PFSK-1 (cell line): ENCODE measurements at regions not wholly inside any gene's neighbourhood (a gene's known extent, or its start where the extent isn't known, plus 50 kb on each side); places are given as distances from the start of the nearest gene placed in this dataset.

Experiments used
- SIN3A ChIP-seq: IDR thresholded peaks from 2 replicates; pipeline ENCODE4 v1.6.1; 2012; ENCODE audit warnings: mild to moderate bottlenecking, low read length, moderate library complexity, borderline replicate concordance; ENCODE audit not compliant: insufficient read depth
- TAF1 ChIP-seq: IDR thresholded peaks from 2 replicates; pipeline ENCODE4 v1.6.1; 2012; ENCODE audit warnings: low read length, control low read depth, borderline replicate concordance; ENCODE audit not compliant: insufficient read depth
- TF ChIP-seq, protein P1 (sequence below), 2 experiments: IDR thresholded peaks; 2 replicates each; pipeline versions ENCODE4 v1.6.1 to v1.8.0; 2011 to 2012; ENCODE audit warnings: low read depth in 2 of 2, low read length in 2 of 2, control low read depth in 1 of 2, inconsistent platforms in 1 of 2, mild to moderate bottlenecking in 1 of 2, moderate library complexity in 1 of 2; ENCODE audit not compliant: insufficient read depth in 1 of 2

- TF ChIP-seq TAF1 = no peak
- TF ChIP-seq, protein P1, sequence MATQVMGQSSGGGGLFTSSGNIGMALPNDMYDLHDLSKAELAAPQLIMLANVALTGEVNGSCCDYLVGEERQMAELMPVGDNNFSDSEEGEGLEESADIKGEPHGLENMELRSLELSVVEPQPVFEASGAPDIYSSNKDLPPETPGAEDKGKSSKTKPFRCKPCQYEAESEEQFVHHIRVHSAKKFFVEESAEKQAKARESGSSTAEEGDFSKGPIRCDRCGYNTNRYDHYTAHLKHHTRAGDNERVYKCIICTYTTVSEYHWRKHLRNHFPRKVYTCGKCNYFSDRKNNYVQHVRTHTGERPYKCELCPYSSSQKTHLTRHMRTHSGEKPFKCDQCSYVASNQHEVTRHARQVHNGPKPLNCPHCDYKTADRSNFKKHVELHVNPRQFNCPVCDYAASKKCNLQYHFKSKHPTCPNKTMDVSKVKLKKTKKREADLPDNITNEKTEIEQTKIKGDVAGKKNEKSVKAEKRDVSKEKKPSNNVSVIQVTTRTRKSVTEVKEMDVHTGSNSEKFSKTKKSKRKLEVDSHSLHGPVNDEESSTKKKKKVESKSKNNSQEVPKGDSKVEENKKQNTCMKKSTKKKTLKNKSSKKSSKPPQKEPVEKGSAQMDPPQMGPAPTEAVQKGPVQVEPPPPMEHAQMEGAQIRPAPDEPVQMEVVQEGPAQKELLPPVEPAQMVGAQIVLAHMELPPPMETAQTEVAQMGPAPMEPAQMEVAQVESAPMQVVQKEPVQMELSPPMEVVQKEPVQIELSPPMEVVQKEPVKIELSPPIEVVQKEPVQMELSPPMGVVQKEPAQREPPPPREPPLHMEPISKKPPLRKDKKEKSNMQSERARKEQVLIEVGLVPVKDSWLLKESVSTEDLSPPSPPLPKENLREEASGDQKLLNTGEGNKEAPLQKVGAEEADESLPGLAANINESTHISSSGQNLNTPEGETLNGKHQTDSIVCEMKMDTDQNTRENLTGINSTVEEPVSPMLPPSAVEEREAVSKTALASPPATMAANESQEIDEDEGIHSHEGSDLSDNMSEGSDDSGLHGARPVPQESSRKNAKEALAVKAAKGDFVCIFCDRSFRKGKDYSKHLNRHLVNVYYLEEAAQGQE (IDR thresholded peaks at IDR 0.05; ENCODE audit: insufficient read depth in 1 of 2, low read depth in 2 of 2, low read length in 2 of 2) = no peak
- no peak for TF ChIP-seq SIN3A
These were observed 230.4 kb upstream of the KCNH8 start for GRCh38 chr3:18917923-18918322.
